H1 (cell line): ENCODE measurements at regions not wholly inside any gene's neighbourhood (a gene's known extent, or its start where the extent isn't known, plus 50 kb on each side); places are given as distances from the start of the nearest gene placed in this dataset.

Experiments
- CTCF ChIA-PET: fragments of 300-600 bp; sonication (Branson Sonifier 250); formaldehyde crosslinking; loops from one replicate; lab custom pipeline; 2021; ENCODE audit not compliant: partially characterized antibody; lab: Charles Lee
- POLR2A ChIA-PET: fragments of 300-600 bp; sonication (Branson Sonifier 250); formaldehyde crosslinking; loops from one replicate; lab custom pipeline; 2021; ENCODE audit warnings: inconsistent platforms; ENCODE audit not compliant: partially characterized antibody; lab: Charles Lee
- DNase-seq, 2 experiments: peaks; one replicate each; pipeline versions ENCODE4 v3.0.0 to v3.0.0-alpha.2; 2010 to 2022; ENCODE audit warnings: low spot score in 2 of 2, low read depth in 1 of 2, mixed read lengths in 1 of 2
- FAIRE-seq: peaks from 2 replicates; lab custom pipeline; 2011; peaks lifted over from hg19 to GRCh38; lab: Jason Lieb, UNC
- H2AFZ ChIP-seq: 2 replicates; pipeline ENCODE4 v1.8.1; 2012; ENCODE audit warnings: low read length, inconsistent platforms
- H2AK5ac ChIP-seq: 2 replicates; pipeline ENCODE4 v1.6.1; 2013; ENCODE audit warnings: low read depth, low read length
- H2BK120ac ChIP-seq: replicated peaks from 2 replicates; pipeline ENCODE3; 2013; ENCODE audit warnings: low read depth, low read length, inconsistent platforms
- H2BK12ac ChIP-seq: 2 replicates; pipeline ENCODE4 v1.6.1; 2013; ENCODE audit warnings: low read depth, low read length
- H2BK15ac ChIP-seq: 2 replicates; pipeline ENCODE4 v1.6.1; 2013; ENCODE audit warnings: low read length
- H2BK20ac ChIP-seq: 2 replicates; pipeline ENCODE4 v1.6.1; 2013; ENCODE audit warnings: low read length
- H2BK5ac ChIP-seq: 2 replicates; pipeline ENCODE4 v1.6.1; 2013; ENCODE audit warnings: low read depth, low read length
- H3K14ac ChIP-seq: 2 replicates; pipeline ENCODE4 v1.6.1; 2013; ENCODE audit warnings: inconsistent platforms; ENCODE audit not compliant: insufficient read length
- H3K18ac ChIP-seq: 2 replicates; pipeline ENCODE4 v1.6.1; 2013; ENCODE audit warnings: low read length; ENCODE audit errors: extremely low read depth
- H3K23ac ChIP-seq: 2 replicates; pipeline ENCODE4 v1.6.1; 2013; ENCODE audit warnings: inconsistent platforms; ENCODE audit not compliant: insufficient read length
- H3K23me2 ChIP-seq: 2 replicates; pipeline ENCODE4 v1.6.1; 2013; ENCODE audit warnings: low read depth, low read length
- H3K27ac ChIP-seq: 2 replicates; pipeline ENCODE4 v1.6.1; 2011; ENCODE audit warnings: low read depth, low read length, inconsistent platforms
- H3K27me3 ChIP-seq, 4 experiments: replicated peaks in 1 of 4; 1 replicate in 1 of 4; 2 replicates in 3 of 4; pipeline versions ENCODE4 v1.6.1 to v1.8.1; 2011 to 2013; ENCODE audit warnings: low read length in 3 of 4, mild to moderate bottlenecking in 3 of 4, inconsistent platforms in 2 of 4, mixed read lengths in 2 of 4, moderate library complexity in 1 of 4; ENCODE audit not compliant: control insufficient read depth in 3 of 4, insufficient read depth in 3 of 4; ENCODE audit errors: extremely low read depth in 1 of 4
- H3K36me3 ChIP-seq, 4 experiments: 2 replicates each; pipeline versions ENCODE4 v1.6.1 to v1.8.1; 2011 to 2013; ENCODE audit warnings: mild to moderate bottlenecking in 4 of 4, low read length in 3 of 4, moderate library complexity in 2 of 4, control low read depth in 1 of 4, inconsistent platforms in 1 of 4; ENCODE audit not compliant: insufficient read depth in 4 of 4, control insufficient read depth in 2 of 4
- H3K4ac ChIP-seq: replicated peaks from 2 replicates; pipeline ENCODE3; 2013; ENCODE audit warnings: low read length, low read depth, mixed read lengths, inconsistent platforms; ENCODE audit not compliant: insufficient read length
- H3K4me1 ChIP-seq, 4 experiments: replicated peaks in 1 of 4; 1 replicate in 1 of 4; 2 replicates in 3 of 4; pipeline versions ENCODE4 v1.6.1 to v1.8.1; 2011 to 2013; ENCODE audit warnings: low read length in 3 of 4, inconsistent platforms in 2 of 4, mixed read lengths in 1 of 4; ENCODE audit not compliant: insufficient read depth in 4 of 4, control insufficient read depth in 3 of 4
- H3K4me2 ChIP-seq, 2 experiments: 2 replicates each; pipeline versions ENCODE4 v1.6.1 to v1.8.1; 2011 to 2013; ENCODE audit warnings: low read depth in 2 of 2, low read length in 2 of 2, control low read depth in 1 of 2, inconsistent platforms in 1 of 2, mild to moderate bottlenecking in 1 of 2; ENCODE audit not compliant: insufficient read depth in 1 of 2
- H3K4me3 ChIP-seq, 4 experiments: fragments of 200-600, 300-600 bp in 1 of 4; sonication (generic), shearing (Covaris generic), sonication (Bioruptor Twin) in 1 of 4; 2 replicates each; pipeline versions ENCODE4 v1.5.1 to v1.8.1; 2011 to 2016; ENCODE audit warnings: low read length in 4 of 4, low read depth in 3 of 4, control low read depth in 2 of 4, inconsistent platforms in 2 of 4, mild to moderate bottlenecking in 2 of 4, mixed read lengths in 1 of 4, moderate library complexity in 1 of 4; ENCODE audit not compliant: insufficient read depth in 2 of 4; ENCODE audit errors: extremely low read depth in 1 of 4
- H3K56ac ChIP-seq: replicated peaks from 2 replicates; pipeline ENCODE3; 2013; ENCODE audit warnings: low read depth, mild to moderate bottlenecking, mixed read lengths, low read length, inconsistent platforms; ENCODE audit not compliant: insufficient read length
- H3K79me1 ChIP-seq: 2 replicates; pipeline ENCODE4 v1.6.1; 2013; ENCODE audit warnings: low read depth, low read length, control low read depth
- H3K79me2 ChIP-seq, 2 experiments: 2 replicates each; pipeline versions ENCODE4 v1.6.1 to v1.8.1; 2012 to 2013; ENCODE audit warnings: low read length in 2 of 2, mild to moderate bottlenecking in 2 of 2, inconsistent platforms in 1 of 2; ENCODE audit not compliant: insufficient read depth in 2 of 2, control insufficient read depth in 1 of 2
- H3K9ac ChIP-seq, 4 experiments: replicated peaks in 1 of 4; 1 replicate in 1 of 4; 2 replicates in 3 of 4; pipeline versions ENCODE4 v1.6.1 to v1.8.1; 2011 to 2013; ENCODE audit warnings: low read depth in 3 of 4, low read length in 3 of 4, control low read depth in 2 of 4, mild to moderate bottlenecking in 2 of 4, moderate library complexity in 2 of 4, inconsistent platforms in 1 of 4; ENCODE audit errors: extremely low read depth in 1 of 4
- H3K9me3 ChIP-seq, 2 experiments: 2 replicates each; pipeline versions ENCODE4 v1.6.1 to v1.8.1; 2012 to 2013; ENCODE audit warnings: mild to moderate bottlenecking in 2 of 2, moderate library complexity in 2 of 2, control low read depth in 1 of 2, inconsistent platforms in 1 of 2, low read depth in 1 of 2, low read length in 1 of 2, mixed read lengths in 1 of 2; ENCODE audit not compliant: insufficient read depth in 2 of 2
- H4K20me1 ChIP-seq, 2 experiments: replicated peaks in 1 of 2; 2 replicates each; pipeline versions ENCODE3 to v1.8.1; 2011 to 2013; ENCODE audit warnings: inconsistent platforms in 2 of 2, low read length in 2 of 2, mild to moderate bottlenecking in 1 of 2; ENCODE audit not compliant: insufficient read depth in 2 of 2, control insufficient read depth in 1 of 2
- H4K5ac ChIP-seq: 2 replicates; pipeline ENCODE4 v1.6.1; 2013; ENCODE audit warnings: low read length, low read depth, mixed read lengths, inconsistent platforms; ENCODE audit not compliant: insufficient read length
- H4K8ac ChIP-seq: 2 replicates; pipeline ENCODE4 v1.8.0; 2013; ENCODE audit warnings: mild to moderate bottlenecking, moderate library complexity, low read length, inconsistent platforms; ENCODE audit not compliant: insufficient read depth; ENCODE audit errors: extremely low read depth
- H4K91ac ChIP-seq: replicated peaks from 2 replicates; pipeline ENCODE3; 2013; ENCODE audit warnings: low read length, mixed read lengths, inconsistent platforms; ENCODE audit not compliant: insufficient read length
- ATF2 ChIP-seq: IDR thresholded peaks from 2 replicates; pipeline ENCODE4 v1.6.1; 2012; ENCODE audit warnings: low read length, inconsistent platforms
- ATF3 ChIP-seq: IDR thresholded peaks from 2 replicates; pipeline ENCODE4 v1.6.1; 2011; ENCODE audit warnings: low read depth, mild to moderate bottlenecking, low read length; ENCODE audit not compliant: insufficient read depth
- CREB1 ChIP-seq: IDR thresholded peaks from 2 replicates; pipeline ENCODE4 v1.6.1; 2012; ENCODE audit warnings: inconsistent platforms
- EP300 ChIP-seq, 2 experiments: IDR thresholded peaks; 1 replicate in 1 of 2; 2 replicates in 1 of 2; pipeline ENCODE4 v1.6.1; 2011 to 2012; ENCODE audit warnings: low read depth in 2 of 2, low read length in 2 of 2, mild to moderate bottlenecking in 2 of 2, borderline replicate concordance in 1 of 2, inconsistent platforms in 1 of 2, moderate library complexity in 1 of 2
- FOSL1 ChIP-seq: IDR thresholded peaks from 2 replicates; pipeline ENCODE4 v1.6.1; 2011; ENCODE audit warnings: mild to moderate bottlenecking, low read depth, low read length, moderate library complexity; ENCODE audit not compliant: insufficient read depth
- HDAC2 ChIP-seq, 2 experiments: fragments of 300-600 bp in 1 of 2; sonication (generic) in 1 of 2; IDR thresholded peaks; 2 replicates each; pipeline ENCODE4 v1.6.1; 2011 to 2012; ENCODE audit warnings: low read depth in 2 of 2, low read length in 2 of 2, mild to moderate bottlenecking in 2 of 2, moderate library complexity in 2 of 2, borderline replicate concordance in 1 of 2, inconsistent platforms in 1 of 2
- JUND ChIP-seq: IDR thresholded peaks from 2 replicates; pipeline ENCODE4 v1.6.1; 2011; ENCODE audit warnings: mild to moderate bottlenecking, improper control_type of control experiment, low read length
- KDM1A ChIP-seq: fragments of 200-600, 300-600 bp; sonication (generic); IDR thresholded peaks from 2 replicates; pipeline ENCODE4 v1.7.1; 2016; ENCODE audit warnings: mild to moderate bottlenecking, low read length, borderline replicate concordance
- MAFK ChIP-seq: IDR thresholded peaks from 2 replicates; pipeline ENCODE4 v1.6.1; 2012; ENCODE audit warnings: low read depth, mild to moderate bottlenecking, improper control_type of control experiment, low read length
- POLR2A ChIP-seq, 2 experiments: IDR thresholded peaks; 1 replicate in 1 of 2; 2 replicates in 1 of 2; pipeline ENCODE4 v1.6.1; 2011; ENCODE audit warnings: low read depth in 2 of 2, low read length in 2 of 2, mild to moderate bottlenecking in 2 of 2; ENCODE audit errors: control extremely low read depth in 1 of 2
- SRF ChIP-seq: IDR thresholded peaks from 2 replicates; pipeline ENCODE4 v1.6.1; 2011; ENCODE audit warnings: mild to moderate bottlenecking, low read depth, low read length, moderate library complexity
- TAF7 ChIP-seq: optimal IDR thresholded peaks from 2 replicates; pipeline ENCODE3; 2011; ENCODE audit warnings: low read depth, mild to moderate bottlenecking, inconsistent platforms, low read length, moderate library complexity, borderline replicate concordance
- TEAD4 ChIP-seq: IDR thresholded peaks from 2 replicates; pipeline ENCODE4 v1.6.1; 2012; ENCODE audit warnings: low read depth, low read length, inconsistent platforms, mixed read lengths
- WGBS, 2 experiments: shearing (Covaris generic) in 1 of 2; methylation state at CpG; one replicate each; pipeline versions ENCODE4 v1.1.6 to v1.1.7; 2013 to 2015; ENCODE audit warnings: low lambda C conversion rate in 2 of 2, mixed read lengths in 2 of 2, inconsistent platforms in 1 of 2, low coverage in 1 of 2, missing lambda C conversion rate in 1 of 2; ENCODE audit not compliant: insufficient replicate concordance in 2 of 2, insufficient coverage in 1 of 2, insufficient read length in 1 of 2; ENCODE audit errors: extremely low coverage in 1 of 2, missing lambda C conversion rate in 1 of 2; 5-methylcytosine and 5-hydroxymethylcytosine counted together

- Histone ChIP-seq H2AK5ac (no peak overlapping the region), H4K5ac (no peak overlapping the region), H2BK15ac (no peak overlapping the region), H3K14ac (no peak overlapping the region), H2AFZ (no peak overlapping the region), H3K18ac (no peak overlapping the region), H2BK20ac (no peak overlapping the region), H3K4me3 (no peak overlapping the region), H3K23me2 (no peaks in the 10 kb centered on the region), H3K79me2 (no peaks in the 10 kb centered on the region), H3K4ac (no peak overlapping the region), H2BK5ac (no peak overlapping the region), H3K4me2 (no peak overlapping the region), H3K27ac (no peak overlapping the region), H3K36me3 (no peaks in the 10 kb centered on the region), H3K4me1 (peaks cover 0 to 2% (median 0%) of the 10 kb centered on the region in 4 experiments; a peak in 1 of 7 replicates), H3K27me3 (no peaks in the 10 kb centered on the region), H3K9ac (no peak overlapping the region), H3K9me3 (no peaks in the 10 kb centered on the region), H2BK12ac (no peak overlapping the region), H3K23ac (no peak overlapping the region), H4K20me1 (no peaks in the 10 kb centered on the region), H3K56ac (no peak overlapping the region), H4K91ac (no peak overlapping the region), H4K8ac (no peak overlapping the region), H2BK120ac (no peak overlapping the region), H3K79me1 (no peaks in the 10 kb centered on the region)
- DNase-seq: no peak
- FAIRE-seq: no peak
- POLR2A ChIA-PET: no interaction called here
- 91% methylated on average over 11 of the region's 11 CpGs; no CpG with 5 or more reads in 1 of the 2 experiments for WGBS, 2 experiments
- CTCF ChIA-PET: no interaction called here
- no peak for TF ChIP-seq TAF7
- no peak for TF ChIP-seq FOSL1
- no peak for TF ChIP-seq POLR2A (IDR thresholded peaks at IDR 0.05; ENCODE audit: control extremely low read depth in 1 of 2, low read depth in 2 of 2, low read length in 2 of 2)
- TF ChIP-seq TEAD4: no peak
- TF ChIP-seq MAFK: no peak
- TF ChIP-seq SRF: no peak
- TF ChIP-seq EP300 (IDR thresholded peaks at IDR 0.05; ENCODE audit: borderline replicate concordance in 1 of 2, low read depth in 2 of 2, low read length in 2 of 2): no peak
- no peak for TF ChIP-seq KDM1A
- TF ChIP-seq ATF3: no peak
- TF ChIP-seq CREB1: no peak
- no peak for TF ChIP-seq HDAC2 (IDR thresholded peaks at IDR 0.05; ENCODE audit: borderline replicate concordance in 1 of 2, low read depth in 2 of 2, low read length in 2 of 2)
- TF ChIP-seq ATF2: no peak
- TF ChIP-seq JUND: no peak
Observed at GRCh38 chr14:99025418-99025817, 246.6 kb downstream of the BCL11B start.
